H1 (cell line): ENCODE measurements at regions not wholly inside any gene's neighbourhood (a gene's known extent, or its start where the extent isn't known, plus 50 kb on each side); places are given as distances from the start of the nearest gene placed in this dataset.

Experiments
- ATF3 ChIP-seq: IDR thresholded peaks from 2 replicates; pipeline ENCODE4 v1.6.1; 2011; ENCODE audit warnings: low read depth, mild to moderate bottlenecking, low read length; ENCODE audit not compliant: insufficient read depth
- CBX8 ChIP-seq: fragments of 300-800, 300-1000 bp; sonication (generic); IDR thresholded peaks from 2 replicates; pipeline ENCODE4 v1.7.1; 2016; ENCODE audit warnings: low read depth, low read length, borderline replicate concordance
- EP300 ChIP-seq, 2 experiments: IDR thresholded peaks; 1 replicate in 1 of 2; 2 replicates in 1 of 2; pipeline ENCODE4 v1.6.1; 2011 to 2012; ENCODE audit warnings: low read depth in 2 of 2, low read length in 2 of 2, mild to moderate bottlenecking in 2 of 2, borderline replicate concordance in 1 of 2, inconsistent platforms in 1 of 2, moderate library complexity in 1 of 2
- EZH2 ChIP-seq: fragments of 200-600 bp; sonication (generic); IDR thresholded peaks from 2 replicates; pipeline ENCODE4 v1.7.1; 2012; ENCODE audit warnings: low read depth, mild to moderate bottlenecking, moderate library complexity, low read length, inconsistent platforms; ENCODE audit not compliant: severe bottlenecking
- POLR2A ChIP-seq, 2 experiments: IDR thresholded peaks; 1 replicate in 1 of 2; 2 replicates in 1 of 2; pipeline ENCODE4 v1.6.1; 2011; ENCODE audit warnings: low read depth in 2 of 2, low read length in 2 of 2, mild to moderate bottlenecking in 2 of 2; ENCODE audit errors: control extremely low read depth in 1 of 2
- YY1 ChIP-seq: IDR thresholded peaks from 2 replicates; pipeline ENCODE4 v1.6.1; 2011; ENCODE audit warnings: low read depth, mild to moderate bottlenecking, low read length
- TF ChIP-seq, protein P1 (sequence below), 3 experiments: IDR thresholded peaks; 1 replicate in 2 of 3; 2 replicates in 1 of 3; pipeline versions ENCODE4 v1.5.1 to v1.6.1; 2011; ENCODE audit warnings: low read length in 3 of 3, mild to moderate bottlenecking in 3 of 3, inconsistent platforms in 2 of 3, low read depth in 1 of 3, moderate library complexity in 1 of 3; ENCODE audit not compliant: insufficient read depth in 1 of 3; ENCODE audit errors: control extremely low read depth in 1 of 3
- TF ChIP-seq, protein P2 (sequence below): IDR thresholded peaks from 2 replicates; pipeline ENCODE4 v1.6.1; 2011; ENCODE audit warnings: low read length, improper control_type of control experiment

GRCh38 chr2:82811946-82812345 is 1647.1 kb downstream of the SUCLG1 start:
- TF ChIP-seq YY1, result no peak
- TF ChIP-seq, protein P1, sequence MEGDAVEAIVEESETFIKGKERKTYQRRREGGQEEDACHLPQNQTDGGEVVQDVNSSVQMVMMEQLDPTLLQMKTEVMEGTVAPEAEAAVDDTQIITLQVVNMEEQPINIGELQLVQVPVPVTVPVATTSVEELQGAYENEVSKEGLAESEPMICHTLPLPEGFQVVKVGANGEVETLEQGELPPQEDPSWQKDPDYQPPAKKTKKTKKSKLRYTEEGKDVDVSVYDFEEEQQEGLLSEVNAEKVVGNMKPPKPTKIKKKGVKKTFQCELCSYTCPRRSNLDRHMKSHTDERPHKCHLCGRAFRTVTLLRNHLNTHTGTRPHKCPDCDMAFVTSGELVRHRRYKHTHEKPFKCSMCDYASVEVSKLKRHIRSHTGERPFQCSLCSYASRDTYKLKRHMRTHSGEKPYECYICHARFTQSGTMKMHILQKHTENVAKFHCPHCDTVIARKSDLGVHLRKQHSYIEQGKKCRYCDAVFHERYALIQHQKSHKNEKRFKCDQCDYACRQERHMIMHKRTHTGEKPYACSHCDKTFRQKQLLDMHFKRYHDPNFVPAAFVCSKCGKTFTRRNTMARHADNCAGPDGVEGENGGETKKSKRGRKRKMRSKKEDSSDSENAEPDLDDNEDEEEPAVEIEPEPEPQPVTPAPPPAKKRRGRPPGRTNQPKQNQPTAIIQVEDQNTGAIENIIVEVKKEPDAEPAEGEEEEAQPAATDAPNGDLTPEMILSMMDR (IDR thresholded peaks at IDR 0.05; ENCODE audit: control extremely low read depth in 1 of 3, insufficient read depth in 1 of 3, low read depth in 1 of 3, low read length in 3 of 3), result no peak
- no peak for TF ChIP-seq POLR2A (IDR thresholded peaks at IDR 0.05; ENCODE audit: control extremely low read depth in 1 of 2, low read depth in 2 of 2, low read length in 2 of 2)
- TF ChIP-seq EZH2, result no peak
- TF ChIP-seq EP300 (IDR thresholded peaks at IDR 0.05; ENCODE audit: borderline replicate concordance in 1 of 2, low read depth in 2 of 2, low read length in 2 of 2), result no peak
- TF ChIP-seq, protein P2, sequence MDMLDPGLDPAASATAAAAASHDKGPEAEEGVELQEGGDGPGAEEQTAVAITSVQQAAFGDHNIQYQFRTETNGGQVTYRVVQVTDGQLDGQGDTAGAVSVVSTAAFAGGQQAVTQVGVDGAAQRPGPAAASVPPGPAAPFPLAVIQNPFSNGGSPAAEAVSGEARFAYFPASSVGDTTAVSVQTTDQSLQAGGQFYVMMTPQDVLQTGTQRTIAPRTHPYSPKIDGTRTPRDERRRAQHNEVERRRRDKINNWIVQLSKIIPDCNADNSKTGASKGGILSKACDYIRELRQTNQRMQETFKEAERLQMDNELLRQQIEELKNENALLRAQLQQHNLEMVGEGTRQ, result no peak
- no peak for TF ChIP-seq CBX8
- no peak for TF ChIP-seq ATF3
